CD14-positive monocyte (primary cell): ENCODE measurements at regions not wholly inside any gene's neighbourhood (a gene's known extent, or its start where the extent isn't known, plus 50 kb on each side); places are given as distances from the start of the nearest gene placed in this dataset.
"Not testable (repeated sequence)": the region's sequence is repeated elsewhere in the genome, so short reads cannot be mapped to it uniquely, and the experiment has no call there.

Experiments
- DNase-seq, 3 donors: peaks; one replicate each; pipeline ENCODE4 v3.0.0-alpha.2; 2011 to 2022
- H2AFZ ChIP-seq: 2 replicates; pipeline ENCODE4 v1.6.0; 2012; ENCODE audit warnings: mild to moderate bottlenecking, low read depth, low read length, inconsistent platforms; ENCODE audit not compliant: insufficient read depth, poor library complexity, severe bottlenecking
- H3K27ac ChIP-seq, 2 donors: 1 replicate in 1 of 2; 2 replicates in 1 of 2; pipeline ENCODE4 v1.5.1; 2012 to 2013; ENCODE audit warnings: low read length in 2 of 2, control low read depth in 1 of 2, inconsistent platforms in 1 of 2, low read depth in 1 of 2, mild to moderate bottlenecking in 1 of 2
- H3K27me3 ChIP-seq, 2 donors: one replicate each; pipeline versions ENCODE4 v1.6.0 to v1.6.1; 2011 to 2013; ENCODE audit warnings: low read length in 2 of 2; ENCODE audit not compliant: control insufficient read depth in 2 of 2, insufficient read depth in 2 of 2
- H3K36me3 ChIP-seq, 2 donors: replicated peaks in 1 of 2; 1 replicate in 1 of 2; 2 replicates in 1 of 2; pipeline versions ENCODE4 v1.5.1 to v1.6.1; 2012 to 2013; ENCODE audit warnings: low read length in 2 of 2, control low read depth in 1 of 2, inconsistent platforms in 1 of 2, mild to moderate bottlenecking in 1 of 2; ENCODE audit not compliant: insufficient read depth in 2 of 2, control insufficient read depth in 1 of 2
- H3K4me1 ChIP-seq, 2 donors: 1 replicate in 1 of 2; 2 replicates in 1 of 2; pipeline versions ENCODE4 v1.5.1 to v1.6.1; 2012 to 2013; ENCODE audit warnings: low read length in 2 of 2, control low read depth in 1 of 2, inconsistent platforms in 1 of 2, mild to moderate bottlenecking in 1 of 2, moderate library complexity in 1 of 2; ENCODE audit not compliant: insufficient read depth in 2 of 2, control insufficient read depth in 1 of 2
- H3K4me2 ChIP-seq: replicated peaks from 2 replicates; pipeline ENCODE3; 2012; ENCODE audit warnings: low read length, moderate library complexity, mild to moderate bottlenecking; ENCODE audit not compliant: poor library complexity, severe bottlenecking; ENCODE audit errors: extremely low read depth
- H3K4me3 ChIP-seq, 3 experiments: fragments of 200-600 bp in 1 of 3; sonication (generic) in 1 of 3; replicated peaks in 1 of 3; 1 replicate in 2 of 3; 2 replicates in 1 of 3; pipeline ENCODE4 v1.5.1; 2011 to 2013; ENCODE audit warnings: low read length in 3 of 3, mild to moderate bottlenecking in 3 of 3, control low read depth in 2 of 3, low read depth in 2 of 3, inconsistent platforms in 1 of 3, moderate library complexity in 1 of 3
- H3K79me2 ChIP-seq: 2 replicates; pipeline ENCODE4 v1.6.0; 2012; ENCODE audit warnings: mild to moderate bottlenecking, control low read depth, inconsistent platforms, low read length, moderate library complexity; ENCODE audit not compliant: insufficient read depth
- H3K9ac ChIP-seq: 2 replicates; pipeline ENCODE4 v1.6.0; 2017; ENCODE audit warnings: low read length, mild to moderate bottlenecking; ENCODE audit not compliant: insufficient read depth, poor library complexity, severe bottlenecking
- H3K9me3 ChIP-seq, 2 donors: replicated peaks in 1 of 2; 1 replicate in 1 of 2; 2 replicates in 1 of 2; pipeline versions ENCODE4 v1.5.1 to v1.6.1; 2012 to 2013; ENCODE audit warnings: low read length in 2 of 2, control low read depth in 1 of 2; ENCODE audit not compliant: control insufficient read depth in 1 of 2, insufficient read depth in 1 of 2
- H4K20me1 ChIP-seq: 2 replicates; pipeline ENCODE4 v1.6.0; 2012; ENCODE audit warnings: mild to moderate bottlenecking, low read length, control low read depth, moderate library complexity; ENCODE audit not compliant: insufficient read depth
- H3K27ac Mint-ChIP-seq, 7 donors: one replicate each; pipeline ENCODE4 v1.8.0; 2020; ENCODE audit warnings: mild to moderate bottlenecking in 7 of 7, mixed read lengths in 7 of 7, moderate library complexity in 6 of 7, inconsistent platforms in 2 of 7
- H3K27me3 Mint-ChIP-seq, 3 donors: one replicate each; pipeline ENCODE4 v1.8.0; 2021 to 2022; ENCODE audit warnings: low read depth in 3 of 3, mild to moderate bottlenecking in 3 of 3, mixed read lengths in 3 of 3, moderate library complexity in 3 of 3, inconsistent platforms in 1 of 3
- H3K36me3 Mint-ChIP-seq, 2 donors: one replicate each; pipeline ENCODE4 v1.8.0; 2020; ENCODE audit warnings: mixed read lengths in 2 of 2, inconsistent platforms in 1 of 2, mild to moderate bottlenecking in 1 of 2
- H3K4me1 Mint-ChIP-seq: one replicate; pipeline ENCODE4 v1.8.0; 2020; ENCODE audit warnings: mild to moderate bottlenecking, mixed read lengths
- H3K4me3 Mint-ChIP-seq, 2 donors: one replicate each; pipeline ENCODE4 v1.8.0; 2020; ENCODE audit warnings: mild to moderate bottlenecking in 2 of 2, mixed read lengths in 2 of 2, moderate library complexity in 1 of 2
- H3K9me3 Mint-ChIP-seq, 7 donors: one replicate each; pipeline ENCODE4 v1.8.0; 2020 to 2022; ENCODE audit warnings: mixed read lengths in 7 of 7, mild to moderate bottlenecking in 6 of 7, moderate library complexity in 6 of 7, inconsistent platforms in 2 of 7
- WGBS: methylation state at CpG from one replicate; pipeline ENCODE4 v1.1.5; 2013; ENCODE audit warnings: missing lambda C conversion rate; ENCODE audit not compliant: insufficient coverage; 5-methylcytosine and 5-hydroxymethylcytosine counted together
- intact Hi-C, 2 donors: fragments of 100-400 bp; cut with micrococcal nuclease; formaldehyde crosslinking; loops; one replicate each; pipeline versions ENCODE4 v1.15.0 to v1.15.1; 2023
- TF ChIP-seq, protein P1 (sequence below): fragments of 200-600 bp; IDR thresholded peaks from one replicate; pipeline ENCODE4 v1.8.0; 2022; ENCODE audit warnings: antibody characterized with exemption, mild to moderate bottlenecking

DNA sequence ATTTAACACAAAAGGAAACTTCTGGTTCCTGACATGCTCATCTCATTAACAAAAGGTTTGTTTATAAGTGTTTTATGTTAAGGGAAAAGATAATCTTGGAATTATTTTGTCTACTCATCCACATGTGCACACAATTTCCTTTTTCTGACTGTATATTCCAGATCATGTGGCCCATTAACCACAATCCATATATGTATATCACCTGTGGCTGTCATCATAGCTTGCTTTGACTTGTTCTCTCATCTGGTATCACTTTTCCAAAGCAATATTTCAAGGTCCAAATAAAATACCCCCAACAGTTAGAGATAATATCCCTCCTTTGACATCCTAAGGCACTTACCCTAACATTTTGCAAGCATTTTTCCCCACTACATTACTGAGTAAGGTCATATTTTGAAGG lies 856.1 kb downstream of the CDH11 start:
- Histone ChIP-seq H3K27me3 (no peaks in the 10 kb centered on the region), H2AFZ (no peak overlapping the region), H3K27ac (no peak overlapping the region), H3K4me2 (no peak overlapping the region), H3K9ac (no peak overlapping the region), H3K4me1 (no peaks in the 10 kb centered on the region), H3K79me2 (no peaks in the 10 kb centered on the region), H3K36me3 (no peaks in the 10 kb centered on the region), H3K4me3 (no peak overlapping the region), H4K20me1 (no peaks in the 10 kb centered on the region), H3K9me3 (no peaks in the 10 kb centered on the region)
- TF ChIP-seq, protein P1, sequence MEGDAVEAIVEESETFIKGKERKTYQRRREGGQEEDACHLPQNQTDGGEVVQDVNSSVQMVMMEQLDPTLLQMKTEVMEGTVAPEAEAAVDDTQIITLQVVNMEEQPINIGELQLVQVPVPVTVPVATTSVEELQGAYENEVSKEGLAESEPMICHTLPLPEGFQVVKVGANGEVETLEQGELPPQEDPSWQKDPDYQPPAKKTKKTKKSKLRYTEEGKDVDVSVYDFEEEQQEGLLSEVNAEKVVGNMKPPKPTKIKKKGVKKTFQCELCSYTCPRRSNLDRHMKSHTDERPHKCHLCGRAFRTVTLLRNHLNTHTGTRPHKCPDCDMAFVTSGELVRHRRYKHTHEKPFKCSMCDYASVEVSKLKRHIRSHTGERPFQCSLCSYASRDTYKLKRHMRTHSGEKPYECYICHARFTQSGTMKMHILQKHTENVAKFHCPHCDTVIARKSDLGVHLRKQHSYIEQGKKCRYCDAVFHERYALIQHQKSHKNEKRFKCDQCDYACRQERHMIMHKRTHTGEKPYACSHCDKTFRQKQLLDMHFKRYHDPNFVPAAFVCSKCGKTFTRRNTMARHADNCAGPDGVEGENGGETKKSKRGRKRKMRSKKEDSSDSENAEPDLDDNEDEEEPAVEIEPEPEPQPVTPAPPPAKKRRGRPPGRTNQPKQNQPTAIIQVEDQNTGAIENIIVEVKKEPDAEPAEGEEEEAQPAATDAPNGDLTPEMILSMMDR = no peak
- Mint-ChIP-seq H3K27me3 (peaks cover 0 to 1% (median 0%) of the 10 kb centered on the region in 3 donors), H3K36me3 (no peaks in the 10 kb centered on the region), H3K27ac (no peak overlapping the region), H3K4me1 (no peaks in the 10 kb centered on the region), H3K4me3 (no peak overlapping the region), H3K9me3 (peaks cover 0 to 10% (median 2%) of the 10 kb centered on the region in 7 donors)
- intact Hi-C loops = no loop called here
- DNase-seq = no peak

DNA sequence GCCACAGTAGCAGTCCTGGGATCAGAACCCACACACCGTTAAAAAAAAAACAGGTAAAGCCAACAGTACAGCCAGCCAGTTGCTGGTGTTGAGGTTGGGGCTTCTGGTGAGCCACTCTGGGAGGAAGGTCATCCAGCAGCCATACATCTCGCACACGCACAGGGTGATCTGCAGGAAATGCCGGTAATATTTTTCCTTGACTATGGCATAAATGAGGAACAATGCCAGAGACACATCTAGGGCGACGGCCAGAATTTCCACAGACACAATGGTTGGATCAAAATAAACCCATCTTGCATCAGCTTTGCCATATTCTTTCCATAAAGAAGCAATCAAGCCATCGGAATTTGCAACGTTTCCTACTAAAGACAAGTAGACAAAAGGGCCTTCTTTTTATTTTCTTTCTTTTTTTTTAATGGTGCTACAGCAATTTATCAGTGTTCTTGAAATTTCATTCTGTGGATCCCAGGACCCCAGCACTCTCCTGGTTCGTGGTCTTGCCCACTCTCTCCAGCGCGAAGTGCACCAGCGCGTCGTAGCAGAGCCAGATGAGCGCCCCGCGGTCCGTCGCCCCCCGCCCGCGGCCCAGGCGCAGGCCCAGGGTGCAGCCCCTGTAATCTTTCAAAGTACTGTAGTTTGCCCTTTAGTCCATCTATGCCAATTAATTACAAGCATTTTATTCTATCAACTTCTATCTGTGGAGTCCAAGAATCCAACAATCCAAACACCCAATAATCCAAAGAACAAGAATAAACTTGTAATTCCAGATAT lies 861.0 kb downstream of the CDH11 start:
- H3K9me3 ChIP-seq, H2AFZ ChIP-seq, H3K36me3 Mint-ChIP-seq, H4K20me1 ChIP-seq, intact Hi-C loops, H3K4me1 ChIP-seq, H3K4me1 Mint-ChIP-seq, DNase-seq, H3K27ac Mint-ChIP-seq, H3K4me3 Mint-ChIP-seq, H3K36me3 ChIP-seq, H3K4me3 ChIP-seq, H3K27ac ChIP-seq, H3K79me2 ChIP-seq, H3K27me3 Mint-ChIP-seq, H3K4me2 ChIP-seq, H3K27me3 ChIP-seq, H3K9ac ChIP-seq: not testable (repeated sequence)
- peaks cover 0 to 10% (median 3%) of the 10 kb centered on the region in 7 donors for H3K9me3 Mint-ChIP-seq
- WGBS = 93% methylated on average over 17 of the region's 23 CpGs
